Tibial artery (tissue), 4 donors: ENCODE measurements at regions not wholly inside any gene's neighbourhood (a gene's known extent, or its start where the extent isn't known, plus 50 kb on each side); places are given as distances from the start of the nearest gene placed in this dataset.

Source experiments
- DNase-seq, 2 donors: peaks; one replicate each; pipeline ENCODE4 v3.0.0-alpha.2; 2019
- H3K27ac ChIP-seq, 2 donors: fragments of 200-600 bp; sonication (generic) in 1 of 2; 1 replicate in 1 of 2; 2 replicates in 1 of 2; pipeline ENCODE4 v1.5.1; 2018 to 2019; ENCODE audit warnings: mild to moderate bottlenecking in 1 of 2
- H3K27me3 ChIP-seq, 2 donors: fragments of 200-600 bp; sonication (generic) in 1 of 2; one replicate each; pipeline versions ENCODE4 v1.5.1 to v1.6.0; 2016 to 2019
- H3K36me3 ChIP-seq, 3 donors: fragments of 200-600 bp; sonication (generic) in 2 of 3; one replicate each; pipeline ENCODE4 v1.5.1; 2016 to 2019; ENCODE audit warnings: mild to moderate bottlenecking in 2 of 3
- H3K4me1 ChIP-seq, 4 donors: fragments of 200-600 bp; sonication (generic) in 2 of 4; 1 replicate in 3 of 4; 2 replicates in 1 of 4; pipeline ENCODE4 v1.5.1; 2016 to 2019
- H3K4me3 ChIP-seq, 2 donors: fragments of 200-600 bp; sonication (generic) in 1 of 2; 1 replicate in 1 of 2; 2 replicates in 1 of 2; pipeline ENCODE4 v1.5.1; 2018 to 2019; ENCODE audit warnings: mild to moderate bottlenecking in 2 of 2
- H3K9me3 ChIP-seq, 3 donors: fragments of 200-600 bp; sonication (generic) in 1 of 3; one replicate each; pipeline ENCODE4 v1.5.1; 2016 to 2019
- intact Hi-C: fragments of 100-400 bp; cut with DNase I; formaldehyde crosslinking; loops from one replicate; pipeline ENCODE4 v1.15.0; 2023; ENCODE audit warnings: low total_unique reads
- TF ChIP-seq, protein P1 (sequence below), 2 experiments: fragments of 200-600 bp in 1 of 2; fragments of 450-650 bp in 1 of 2; IDR thresholded peaks; one replicate each; pipeline ENCODE4 v1.5.1; 2017 to 2019; ENCODE audit warnings: antibody characterized with exemption in 2 of 2, mild to moderate bottlenecking in 1 of 2, moderate library complexity in 1 of 2

DNA sequence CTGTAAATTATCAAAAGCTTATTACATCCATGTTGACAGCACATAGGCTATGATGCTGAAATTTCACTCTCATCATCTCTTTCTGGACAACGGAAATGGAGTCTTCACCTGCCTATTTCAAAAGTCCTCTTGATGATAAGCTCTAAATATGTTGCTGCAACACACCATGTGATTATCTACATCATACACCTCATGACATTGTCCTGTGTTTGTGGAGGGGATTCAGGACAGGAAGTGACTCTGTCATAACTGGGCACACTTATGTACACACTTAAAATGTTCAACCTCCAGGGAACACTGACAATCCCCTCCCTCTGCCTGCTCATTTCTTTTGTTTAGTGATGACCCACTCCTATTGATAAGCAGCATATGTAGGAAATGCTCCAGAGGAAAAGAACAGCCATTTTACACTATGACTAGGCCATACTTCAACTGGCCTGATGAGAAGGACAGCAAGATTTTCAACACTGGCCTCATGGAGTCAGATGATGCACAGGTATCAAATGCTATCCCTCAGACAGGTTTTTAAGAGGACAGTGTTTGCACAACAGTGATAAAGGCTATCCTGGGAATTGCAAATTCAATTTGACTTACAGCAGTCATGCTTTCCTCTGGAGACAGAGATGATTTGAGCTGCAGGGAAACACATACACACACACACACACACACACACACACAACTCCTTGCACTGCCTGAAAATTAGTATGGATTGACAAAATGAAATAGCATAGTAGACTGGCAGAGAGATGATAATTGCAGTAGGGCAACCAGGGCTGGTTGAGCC lies 163.3 kb upstream of the RASGEF1B start:
- Histone ChIP-seq H3K9me3 (no peaks in the 10 kb centered on the region), H3K27me3 (no peaks in the 10 kb centered on the region), H3K4me1 (peaks cover 0 to 7% (median 2%) of the 10 kb centered on the region in 4 donors), H3K27ac (no peak overlapping the region), H3K36me3 (no peaks in the 10 kb centered on the region), H3K4me3 (no peak overlapping the region)
- TF ChIP-seq, protein P1, sequence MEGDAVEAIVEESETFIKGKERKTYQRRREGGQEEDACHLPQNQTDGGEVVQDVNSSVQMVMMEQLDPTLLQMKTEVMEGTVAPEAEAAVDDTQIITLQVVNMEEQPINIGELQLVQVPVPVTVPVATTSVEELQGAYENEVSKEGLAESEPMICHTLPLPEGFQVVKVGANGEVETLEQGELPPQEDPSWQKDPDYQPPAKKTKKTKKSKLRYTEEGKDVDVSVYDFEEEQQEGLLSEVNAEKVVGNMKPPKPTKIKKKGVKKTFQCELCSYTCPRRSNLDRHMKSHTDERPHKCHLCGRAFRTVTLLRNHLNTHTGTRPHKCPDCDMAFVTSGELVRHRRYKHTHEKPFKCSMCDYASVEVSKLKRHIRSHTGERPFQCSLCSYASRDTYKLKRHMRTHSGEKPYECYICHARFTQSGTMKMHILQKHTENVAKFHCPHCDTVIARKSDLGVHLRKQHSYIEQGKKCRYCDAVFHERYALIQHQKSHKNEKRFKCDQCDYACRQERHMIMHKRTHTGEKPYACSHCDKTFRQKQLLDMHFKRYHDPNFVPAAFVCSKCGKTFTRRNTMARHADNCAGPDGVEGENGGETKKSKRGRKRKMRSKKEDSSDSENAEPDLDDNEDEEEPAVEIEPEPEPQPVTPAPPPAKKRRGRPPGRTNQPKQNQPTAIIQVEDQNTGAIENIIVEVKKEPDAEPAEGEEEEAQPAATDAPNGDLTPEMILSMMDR (IDR thresholded peaks at IDR 0.05) = no peak
- intact Hi-C loops = no loop called here
- no peak for DNase-seq

DNA sequence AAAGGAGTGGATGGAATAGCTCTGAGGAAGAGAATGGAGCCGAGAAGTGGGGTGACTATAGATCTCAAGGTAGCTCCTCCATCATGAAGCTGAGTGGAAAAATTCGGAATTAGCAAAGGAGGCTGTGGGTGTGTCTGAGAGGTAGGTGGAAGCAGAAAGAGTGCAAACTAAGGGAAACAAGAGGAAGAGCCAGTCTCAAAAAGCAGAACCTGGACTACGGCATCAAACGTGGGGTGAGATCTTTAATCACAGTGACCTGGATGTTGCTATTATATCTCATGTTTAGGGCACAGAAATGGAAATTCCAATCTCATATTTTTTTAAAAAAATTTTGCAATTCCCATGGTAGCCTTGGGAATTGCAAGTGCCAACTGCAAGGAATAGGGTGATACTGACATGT lies 162.5 kb upstream of the RASGEF1B start:
- Histone ChIP-seq H3K36me3 (no peaks in the 10 kb centered on the region), H3K27ac (no peak overlapping the region), H3K4me3 (no peak overlapping the region), H3K27me3 (no peaks in the 10 kb centered on the region), H3K9me3 (no peaks in the 10 kb centered on the region), H3K4me1 (peaks cover 0 to 7% (median 2%) of the 10 kb centered on the region in 4 donors)
- intact Hi-C loops = no loop called here
- TF ChIP-seq, protein P1 (IDR thresholded peaks at IDR 0.05) = no peak
- no peak for DNase-seq

DNA sequence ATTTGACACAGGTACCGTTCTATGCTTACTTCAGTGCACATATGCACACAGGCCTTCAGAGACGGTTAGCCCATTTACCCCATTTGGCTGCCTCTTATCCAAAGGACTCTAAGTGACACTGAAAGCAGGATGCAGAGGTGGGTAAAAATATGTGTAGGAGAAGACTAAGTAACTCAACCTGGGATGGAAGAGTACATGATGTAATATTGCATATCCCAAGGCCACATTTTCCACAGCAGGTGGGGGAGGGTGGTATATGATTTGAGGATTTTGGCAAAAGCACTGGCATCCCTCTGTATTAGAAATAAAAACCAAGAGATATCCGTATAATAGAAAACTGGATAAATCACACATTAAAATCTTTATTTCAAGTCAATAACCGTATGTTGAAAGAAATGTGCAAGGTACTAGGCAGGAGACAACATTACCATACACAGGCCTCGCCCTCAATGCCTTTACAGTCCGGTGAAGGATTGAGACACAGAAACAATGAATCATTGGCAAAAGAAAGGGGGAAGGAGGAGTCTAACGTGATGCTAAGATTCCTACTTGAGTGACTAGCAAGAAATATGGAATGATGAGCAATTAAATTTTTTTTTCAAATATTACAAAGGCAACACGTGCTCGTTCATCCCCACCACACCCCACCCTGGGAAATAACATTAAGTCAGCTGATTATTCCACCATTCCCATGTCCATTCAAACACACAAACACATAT lies 161.0 kb upstream of the RASGEF1B start:
- TF ChIP-seq, protein P1 (IDR thresholded peaks at IDR 0.05) = no peak
- no peaks in the 10 kb centered on the region for H3K27me3 ChIP-seq
- H3K4me1 ChIP-seq = peaks cover 0 to 7% (median 2%) of the 10 kb centered on the region in 4 donors
- DNase-seq = no peak
- H3K9me3 ChIP-seq = no peaks in the 10 kb centered on the region
- intact Hi-C loops = no loop called here
- no peak overlapping the region for H3K4me3 ChIP-seq
- no peaks in the 10 kb centered on the region for H3K36me3 ChIP-seq
- H3K27ac ChIP-seq = no peak overlapping the region

DNA sequence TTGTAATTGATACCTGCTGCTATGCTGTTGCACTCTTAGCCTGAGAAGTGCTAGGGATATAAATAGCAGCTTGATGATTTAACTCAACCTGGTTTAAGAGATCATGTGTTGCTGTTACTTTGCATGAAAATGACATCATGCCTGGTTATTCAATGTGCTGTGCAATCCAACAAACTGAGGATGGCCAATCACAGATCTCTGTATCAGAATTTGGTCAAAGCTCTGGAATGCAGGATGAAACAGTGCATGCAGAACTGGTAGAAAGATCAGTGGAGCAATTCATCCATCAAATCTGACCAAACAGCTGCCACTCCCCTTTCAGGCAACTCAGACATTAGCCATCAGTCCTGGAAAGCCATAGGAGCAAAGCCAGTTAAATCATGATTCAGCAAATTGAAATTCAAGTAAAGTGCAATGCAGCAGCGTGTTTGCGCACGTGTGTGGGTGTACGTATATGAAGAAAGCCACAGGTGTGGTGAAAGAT lies 160.3 kb upstream of the RASGEF1B start:
- no peaks in the 10 kb centered on the region for H3K36me3 ChIP-seq
- intact Hi-C loops = no loop called here
- no peaks in the 10 kb centered on the region for H3K27me3 ChIP-seq
- H3K4me1 ChIP-seq = peaks cover 0 to 7% (median 2%) of the 10 kb centered on the region in 4 donors
- DNase-seq = no peak
- TF ChIP-seq, protein P1 (IDR thresholded peaks at IDR 0.05) = no peak
- no peak overlapping the region for H3K27ac ChIP-seq
- no peaks in the 10 kb centered on the region for H3K9me3 ChIP-seq
- H3K4me3 ChIP-seq = no peak overlapping the region

DNA sequence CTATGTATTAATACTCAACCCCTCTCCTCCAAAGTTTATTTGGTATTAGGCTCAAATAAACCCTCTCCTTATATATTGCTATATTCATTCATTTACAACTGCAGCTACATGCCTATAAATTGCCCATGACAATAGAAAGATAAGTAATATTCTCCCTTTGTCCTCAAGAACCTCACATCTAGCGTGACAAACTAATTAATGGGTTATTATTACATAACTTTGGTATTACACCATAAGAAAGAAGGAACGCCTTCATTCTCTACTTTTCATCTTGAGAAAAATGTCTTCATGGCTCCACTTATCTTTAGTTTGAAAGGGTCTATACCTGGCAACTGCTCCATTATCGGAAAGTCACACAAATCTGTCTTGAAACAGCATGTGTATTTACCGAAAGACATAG lies 157.7 kb upstream of the RASGEF1B start:
- no peak for DNase-seq
- intact Hi-C loops = no loop called here
- Histone ChIP-seq H3K4me1 (peaks cover 0 to 7% (median 2%) of the 10 kb centered on the region in 4 donors), H3K36me3 (no peaks in the 10 kb centered on the region), H3K27ac (no peak overlapping the region), H3K4me3 (no peak overlapping the region), H3K27me3 (no peaks in the 10 kb centered on the region), H3K9me3 (no peaks in the 10 kb centered on the region)
- TF ChIP-seq, protein P1 (IDR thresholded peaks at IDR 0.05) = no peak
